ENCODE measurements at regions not wholly inside any gene's neighbourhood (a gene's known extent, or its start where the extent isn't known, plus 50 kb on each side); places are given as distances from the start of the nearest gene placed in this dataset.

DNA sequence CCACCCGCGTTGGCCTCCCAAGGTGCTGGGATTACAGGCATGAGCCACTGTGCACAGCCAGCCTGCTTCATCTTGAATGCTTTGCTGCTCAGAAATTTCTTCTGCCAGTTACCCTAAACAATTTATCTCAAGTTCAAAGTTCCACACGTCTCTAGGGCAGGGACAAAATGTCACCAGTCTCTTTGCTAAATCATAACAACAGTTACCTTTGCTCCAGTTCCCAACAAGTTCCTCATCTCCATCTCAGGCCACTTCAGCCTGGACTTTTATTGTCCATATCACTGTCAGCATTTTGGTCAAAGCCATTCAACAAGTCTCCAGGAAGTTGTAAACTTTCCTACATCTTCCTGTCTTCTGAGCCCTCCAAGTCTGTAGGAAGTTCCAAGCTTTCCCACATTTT lies 159.5 kb upstream of the DYRK2 start:
- no peaks in the 10 kb centered on the region for H3K36me3 Mint-ChIP-seq (ENCODE audit: insufficient read depth, unreplicated experiment)
- H3K9me3 Mint-ChIP-seq (ENCODE audit: unreplicated experiment): peaks cover 39% of the 10 kb centered on the region

DNA sequence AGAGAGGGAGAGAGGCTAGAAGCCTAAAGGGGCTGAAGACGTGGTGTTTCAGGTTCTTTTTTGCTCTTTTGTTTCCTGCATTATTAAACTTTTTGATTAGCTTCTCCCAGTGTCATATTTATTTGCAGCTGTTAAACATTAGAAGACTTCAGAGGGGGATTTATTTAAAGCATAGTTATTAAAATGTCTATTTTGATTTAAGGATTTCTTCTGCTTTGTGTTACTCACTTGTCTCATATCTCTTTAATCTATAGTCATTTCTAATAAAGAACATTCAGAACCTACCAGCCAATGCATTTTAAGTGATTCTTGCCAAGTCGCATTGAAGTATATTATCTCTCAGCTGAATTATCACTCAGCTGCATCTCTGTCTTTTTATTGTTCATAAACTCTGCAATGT lies 152.0 kb upstream of the DYRK2 start:
- Histone ChIP-seq H3K4me3 (ENCODE audit: low read depth, low read length) (no peak overlapping the region), H3K27me3 (replicated peaks; ENCODE audit: control insufficient read depth, insufficient read depth, low read length) (no peaks in the 10 kb centered on the region), H3K36me3 (ENCODE audit: control insufficient read depth, insufficient read depth, low read length) (no peaks in the 10 kb centered on the region), H3K9me3 (no peaks in the 10 kb centered on the region), H3K4me1 (no peaks in the 10 kb centered on the region; the same call in 1 of the 2 replicates)
- intact Hi-C loops (cut with micrococcal nuclease; ENCODE audit: unreplicated experiment): no loop called here
- POLR2A ChIA-PET: no interaction called here
- Mint-ChIP-seq H3K4me3 (ENCODE audit: unreplicated experiment) (no peak overlapping the region), H3K9me3 (ENCODE audit: unreplicated experiment) (peaks cover 10% of the 10 kb centered on the region), H3K27me3 (ENCODE audit: insufficient read depth, unreplicated experiment) (peaks cover 13% of the 10 kb centered on the region), H3K4me1 (ENCODE audit: low read depth, unreplicated experiment) (no peaks in the 10 kb centered on the region), H3K27ac (ENCODE audit: unreplicated experiment) (no peak overlapping the region), H3K36me3 (ENCODE audit: insufficient read depth, unreplicated experiment) (no peaks in the 10 kb centered on the region)
- TF ChIP-seq, protein P1, sequence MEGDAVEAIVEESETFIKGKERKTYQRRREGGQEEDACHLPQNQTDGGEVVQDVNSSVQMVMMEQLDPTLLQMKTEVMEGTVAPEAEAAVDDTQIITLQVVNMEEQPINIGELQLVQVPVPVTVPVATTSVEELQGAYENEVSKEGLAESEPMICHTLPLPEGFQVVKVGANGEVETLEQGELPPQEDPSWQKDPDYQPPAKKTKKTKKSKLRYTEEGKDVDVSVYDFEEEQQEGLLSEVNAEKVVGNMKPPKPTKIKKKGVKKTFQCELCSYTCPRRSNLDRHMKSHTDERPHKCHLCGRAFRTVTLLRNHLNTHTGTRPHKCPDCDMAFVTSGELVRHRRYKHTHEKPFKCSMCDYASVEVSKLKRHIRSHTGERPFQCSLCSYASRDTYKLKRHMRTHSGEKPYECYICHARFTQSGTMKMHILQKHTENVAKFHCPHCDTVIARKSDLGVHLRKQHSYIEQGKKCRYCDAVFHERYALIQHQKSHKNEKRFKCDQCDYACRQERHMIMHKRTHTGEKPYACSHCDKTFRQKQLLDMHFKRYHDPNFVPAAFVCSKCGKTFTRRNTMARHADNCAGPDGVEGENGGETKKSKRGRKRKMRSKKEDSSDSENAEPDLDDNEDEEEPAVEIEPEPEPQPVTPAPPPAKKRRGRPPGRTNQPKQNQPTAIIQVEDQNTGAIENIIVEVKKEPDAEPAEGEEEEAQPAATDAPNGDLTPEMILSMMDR (IDR thresholded peaks at IDR 0.05; ENCODE audit: insufficient read depth in 1 of 2, low read depth in 1 of 2, low read length in 1 of 2, severe bottlenecking in 1 of 2, unreplicated experiment in 1 of 2): no peak
- no TSS peak for BruUV-seq (replicated peaks)
- DNase-seq: no peak
- CTCF ChIA-PET: no interaction called here

More for the DNA sequence above, 159.5 kb upstream of the DYRK2 start:
- intact Hi-C loops (cut with micrococcal nuclease; ENCODE audit: unreplicated experiment): no loop called here
- H3K27me3 ChIP-seq (replicated peaks; ENCODE audit: control insufficient read depth, insufficient read depth, low read length): no peaks in the 10 kb centered on the region
- no TSS peak for BruUV-seq (replicated peaks)
- H3K4me3 ChIP-seq (ENCODE audit: low read depth, low read length): no peak overlapping the region
- H3K4me1 Mint-ChIP-seq (ENCODE audit: low read depth, unreplicated experiment): no peaks in the 10 kb centered on the region
- no peak for DNase-seq
- H3K36me3 ChIP-seq (ENCODE audit: control insufficient read depth, insufficient read depth, low read length): no peaks in the 10 kb centered on the region
- H3K4me3 Mint-ChIP-seq (ENCODE audit: unreplicated experiment): no peak overlapping the region
- ChIA-PET CTCF (no interaction called here), POLR2A (no interaction called here)
- H3K27ac Mint-ChIP-seq (ENCODE audit: unreplicated experiment): no peak overlapping the region
- H3K27me3 Mint-ChIP-seq (ENCODE audit: insufficient read depth, unreplicated experiment): peaks cover 6% of the 10 kb centered on the region
- H3K4me1 ChIP-seq: no peaks in the 10 kb centered on the region
- TF ChIP-seq, protein P1 (IDR thresholded peaks at IDR 0.05; ENCODE audit: insufficient read depth in 1 of 2, low read depth in 1 of 2, low read length in 1 of 2, severe bottlenecking in 1 of 2, unreplicated experiment in 1 of 2): no peak
- peaks cover 13% of the 10 kb centered on the region for H3K9me3 ChIP-seq

DNA sequence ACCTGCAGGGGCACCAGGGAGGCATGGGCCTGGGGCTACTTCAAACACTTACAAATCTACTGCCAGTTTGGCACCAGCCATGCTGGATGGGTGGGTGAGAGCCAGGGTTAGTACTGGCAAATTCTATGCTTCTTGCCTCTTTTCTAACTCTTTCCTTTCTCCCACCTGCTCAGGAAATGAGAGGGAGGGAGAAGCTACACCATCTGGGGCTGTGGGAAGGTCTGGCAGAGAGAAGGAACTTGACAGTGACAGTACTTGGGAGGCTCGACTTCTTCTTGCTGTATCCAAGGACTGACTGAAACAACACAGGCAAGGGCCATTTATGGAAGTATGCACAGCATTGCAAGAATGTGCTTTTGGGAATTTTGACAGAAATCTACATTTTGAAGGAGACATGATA lies 149.6 kb upstream of the DYRK2 start:
- intact Hi-C loops (cut with micrococcal nuclease; ENCODE audit: unreplicated experiment): no loop called here
- Mint-ChIP-seq H3K9me3 (ENCODE audit: unreplicated experiment) (no peaks in the 10 kb centered on the region), H3K27me3 (ENCODE audit: insufficient read depth, unreplicated experiment) (peaks cover 10% of the 10 kb centered on the region), H3K4me1 (ENCODE audit: low read depth, unreplicated experiment) (no peaks in the 10 kb centered on the region), H3K4me3 (ENCODE audit: unreplicated experiment) (no peak overlapping the region), H3K36me3 (ENCODE audit: insufficient read depth, unreplicated experiment) (no peaks in the 10 kb centered on the region), H3K27ac (ENCODE audit: unreplicated experiment) (no peak overlapping the region)
- Histone ChIP-seq H3K36me3 (ENCODE audit: control insufficient read depth, insufficient read depth, low read length) (no peaks in the 10 kb centered on the region), H3K9me3 (no peaks in the 10 kb centered on the region), H3K4me1 (no peaks in the 10 kb centered on the region; the same call in 1 of the 2 replicates), H3K4me3 (ENCODE audit: low read depth, low read length) (no peak overlapping the region), H3K27me3 (replicated peaks; ENCODE audit: control insufficient read depth, insufficient read depth, low read length) (no peaks in the 10 kb centered on the region)
- POLR2A ChIA-PET: no interaction called here
- TF ChIP-seq, protein P1 (IDR thresholded peaks at IDR 0.05; ENCODE audit: insufficient read depth in 1 of 2, low read depth in 1 of 2, low read length in 1 of 2, severe bottlenecking in 1 of 2, unreplicated experiment in 1 of 2): no peak
- CTCF ChIA-PET: no interaction called here
- DNase-seq: no peak
- BruUV-seq (replicated peaks): no TSS peak

All from Caco-2 (cell line).